ENCODE measurements at regions not wholly inside any gene's neighbourhood (a gene's known extent, or its start where the extent isn't known, plus 50 kb on each side); places are given as distances from the start of the nearest gene placed in this dataset.

- Histone ChIP-seq H3K9me2 (ENCODE audit: insufficient read depth) (no peaks in the 10 kb centered on the region), H3K27ac (ENCODE audit: low read depth, low read length) (no peak overlapping the region), H3K27me3 (ENCODE audit: insufficient read depth, low read length) (no peaks in the 10 kb centered on the region), H3K79me2 (ENCODE audit: insufficient read depth, low read length) (no peaks in the 10 kb centered on the region), H2AFZ (ENCODE audit: low read depth, low read length, poor library complexity, severe bottlenecking) (no peak overlapping the region), H3K36me3 (ENCODE audit: control insufficient read depth in 1 of 2, insufficient read depth in 2 of 2, low read length in 2 of 2) (no peaks in the 10 kb centered on the region), H3K4me3 (replicated peaks in 1 of 2; ENCODE audit: low read depth in 1 of 2, low read length in 2 of 2) (no peak overlapping the region), H3K9me3 (ENCODE audit: control insufficient read depth in 1 of 2, insufficient read depth in 1 of 2, low read depth in 1 of 2, low read length in 2 of 2) (no peaks in the 10 kb centered on the region), H3K4me2 (ENCODE audit: low read length) (no peak overlapping the region), H3K4me1 (ENCODE audit: control insufficient read depth in 1 of 2, insufficient read depth in 2 of 2, low read length in 2 of 2) (no peaks in the 10 kb centered on the region), H3K9ac (ENCODE audit: low read length) (no peak overlapping the region), H4K20me1 (ENCODE audit: insufficient read depth) (no peaks in the 10 kb centered on the region)
- DNase-seq (ENCODE audit: low read depth, low spot score): no peak
- BruUV-seq (replicated peaks): no TSS peak
- intact Hi-C loops (cut with micrococcal nuclease): no loop called here
- RAD21 ChIA-PET (ENCODE audit: low non-redundant PET in 1 of 2, low total read pairs in 2 of 2, uncharacterized antibody in 2 of 2, unreplicated experiment in 2 of 2): no interaction called here
- POLR2A ChIA-PET: no interaction called here
- TF ChIP-seq SIN3A (IDR thresholded peaks at IDR 0.05; ENCODE audit: low read depth) (no peak), CBX3 (IDR thresholded peaks at IDR 0.05; ENCODE audit: low read depth) (no peak), REST (IDR thresholded peaks at IDR 0.05; ENCODE audit: low read depth) (no peak), MAX (IDR thresholded peaks at IDR 0.05) (no peak), ZBTB33 (IDR thresholded peaks at IDR 0.05; ENCODE audit: extremely low read depth, insufficient replicate concordance, low read length) (no peak), POLR2AphosphoS5 (IDR thresholded peaks at IDR 0.05; ENCODE audit: low read depth, low read length) (no peak), SP1 (IDR thresholded peaks at IDR 0.05; ENCODE audit: low read depth) (no peak), SRF (IDR thresholded peaks at IDR 0.05; ENCODE audit: low read depth) (no peak), POLR2A (IDR thresholded peaks at IDR 0.05; ENCODE audit: borderline replicate concordance, extremely low read depth, insufficient read depth, insufficient read length) (no peak), EGR1 (IDR thresholded peaks at IDR 0.05; ENCODE audit: low read depth) (no peak), FOSL1 (IDR thresholded peaks at IDR 0.05; ENCODE audit: low read depth) (no peak), ZFX (IDR thresholded peaks at IDR 0.05) (no peak), RAD21 (IDR thresholded peaks at IDR 0.05; ENCODE audit: low read depth) (no peak), EZH2phosphoT487 (IDR thresholded peaks at IDR 0.05; ENCODE audit: borderline replicate concordance) (no peak), EZH2 (IDR thresholded peaks at IDR 0.05) (no peak), TCF7L2 (IDR thresholded peaks at IDR 0.05; ENCODE audit: borderline replicate concordance, extremely low read depth, insufficient read depth, insufficient read length) (no peak), ELF1 (IDR thresholded peaks at IDR 0.05; ENCODE audit: borderline replicate concordance, low read depth) (no peak), ZNF274 (IDR thresholded peaks at IDR 0.05; ENCODE audit: low read depth, low read length) (no peak), CEBPB (IDR thresholded peaks at IDR 0.05; ENCODE audit: low read depth) (no peak)
- no peak for ATAC-seq
- CTCF ChIA-PET: no interaction called here
Observed at GRCh38 chr11:109193880-109194279, 228.1 kb upstream of the C11orf87 start.
